Muscle of leg (tissue), 3 donors: ENCODE measurements at regions not wholly inside any gene's neighbourhood (a gene's known extent, or its start where the extent isn't known, plus 50 kb on each side); places are given as distances from the start of the nearest gene placed in this dataset.
"Not testable (repeated sequence)": the region's sequence is repeated elsewhere in the genome, so short reads cannot be mapped to it uniquely, and the experiment has no call there.

Source experiments
- DNase-seq: peaks from one replicate; pipeline ENCODE4 v3.0.0; 2013
- H3K27ac ChIP-seq: one replicate; pipeline ENCODE4 v1.5.1; 2013; ENCODE audit warnings: mild to moderate bottlenecking, low read length, control low read depth
- H3K27me3 ChIP-seq: one replicate; pipeline ENCODE4 v1.6.1; 2013; ENCODE audit warnings: low read length; ENCODE audit not compliant: control insufficient read depth, insufficient read depth
- H3K36me3 ChIP-seq: one replicate; pipeline ENCODE4 v1.6.1; 2013; ENCODE audit warnings: low read length; ENCODE audit not compliant: control insufficient read depth, insufficient read depth
- H3K4me1 ChIP-seq: one replicate; pipeline ENCODE4 v1.6.1; 2013; ENCODE audit warnings: low read length; ENCODE audit not compliant: control insufficient read depth, insufficient read depth
- H3K4me3 ChIP-seq: one replicate; pipeline ENCODE4 v1.5.1; 2013; ENCODE audit warnings: low read length, control low read depth
- H3K9me3 ChIP-seq: replicated peaks from 2 replicates; pipeline ENCODE4 v1.6.1; 2013; ENCODE audit warnings: low read depth, low read length; ENCODE audit not compliant: control insufficient read depth
- WGBS: methylation state at CpG from one replicate; pipeline ENCODE4 v1.1.5; 2013; ENCODE audit warnings: missing lambda C conversion rate; ENCODE audit not compliant: insufficient coverage; 5-methylcytosine and 5-hydroxymethylcytosine counted together

DNA sequence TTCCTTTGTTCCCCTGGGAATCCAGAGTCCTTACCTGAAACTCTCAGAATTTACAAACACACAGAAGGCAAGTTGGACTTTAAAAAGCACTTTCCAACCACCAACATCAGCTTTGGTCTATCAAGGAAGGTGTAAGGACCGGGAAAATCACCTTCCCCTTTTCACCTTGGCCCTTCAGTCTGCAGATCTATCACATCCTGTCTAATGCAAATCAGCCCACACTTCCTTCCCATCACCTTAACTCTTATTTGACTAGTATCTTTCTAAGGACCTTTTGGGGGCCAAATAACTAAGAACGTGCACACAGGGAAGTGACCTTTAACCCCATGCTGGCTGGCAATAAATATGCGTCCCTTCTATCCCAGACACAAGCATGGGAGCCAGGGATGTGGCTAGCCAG lies 320.6 kb downstream of the ARRDC4 start:
- no peaks in the 10 kb centered on the region for H3K36me3 ChIP-seq
- WGBS, result 18% methylated on average over 3 of the region's 3 CpGs
- no peak overlapping the region for H3K4me3 ChIP-seq
- DNase-seq, result no peak
- no peaks in the 10 kb centered on the region for H3K4me1 ChIP-seq
- H3K27ac ChIP-seq, result no peak overlapping the region
- H3K9me3 ChIP-seq, result no peaks in the 10 kb centered on the region
- H3K27me3 ChIP-seq, result peaks cover 4% of the 10 kb centered on the region

DNA sequence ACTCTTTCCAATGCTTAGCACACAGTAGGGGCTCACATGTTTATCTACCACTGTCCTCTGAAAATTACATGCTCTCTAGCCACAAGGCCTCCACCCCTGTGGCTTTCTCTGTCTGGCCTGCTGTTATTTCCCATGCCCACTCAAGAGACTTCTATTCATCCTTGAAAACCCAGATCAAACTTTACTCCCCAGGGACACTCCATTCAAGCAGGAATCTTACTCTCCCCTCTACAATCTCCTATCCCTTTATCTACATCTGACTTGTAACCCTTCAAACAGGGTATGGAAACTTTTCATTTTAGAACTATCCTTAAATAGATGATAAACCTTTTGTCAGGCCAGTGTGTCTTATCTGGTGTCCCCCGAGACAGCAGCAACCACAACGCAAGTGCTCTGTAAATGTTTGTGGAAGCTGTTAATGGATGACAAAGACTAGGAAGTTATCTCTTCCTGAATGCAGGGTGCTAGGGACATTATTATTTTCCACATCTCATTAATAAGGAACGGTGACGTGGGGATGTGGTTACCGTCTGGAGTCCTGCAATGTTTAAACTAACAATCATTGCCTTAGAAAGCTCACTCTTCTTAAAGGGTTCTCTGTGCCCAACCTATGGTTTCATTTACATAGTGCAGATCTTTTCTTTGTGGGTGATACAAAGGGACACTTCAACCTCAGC lies 322.3 kb downstream of the ARRDC4 start:
- no CpG with 5 or more reads among the region's 5 CpGs for WGBS
- Histone ChIP-seq H3K4me1 (no peaks in the 10 kb centered on the region), H3K36me3 (no peaks in the 10 kb centered on the region), H3K27ac (no peak overlapping the region), H3K27me3 (peaks cover 5% of the 10 kb centered on the region), H3K9me3 (no peaks in the 10 kb centered on the region), H3K4me3 (no peak overlapping the region)
- DNase-seq, result no peak

DNA sequence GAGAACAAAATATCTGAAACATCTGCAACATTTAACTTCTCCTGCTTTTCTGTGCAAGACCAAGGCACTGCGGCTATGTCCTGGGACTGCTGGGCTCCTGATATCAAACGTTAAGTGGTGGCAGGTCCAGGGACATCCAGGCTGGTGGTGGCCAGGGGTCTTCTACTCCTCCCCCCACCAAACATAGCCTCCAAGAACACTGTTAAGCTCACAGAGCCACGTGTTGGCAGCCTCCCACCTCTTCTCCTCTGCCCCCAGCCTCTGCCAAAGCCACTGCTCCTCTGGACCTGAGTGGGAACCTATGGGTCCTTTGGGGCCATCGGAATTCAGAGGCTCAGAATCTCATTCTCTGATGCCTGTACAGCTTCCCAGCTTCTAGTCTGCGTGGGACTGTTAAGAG lies 325.7 kb downstream of the ARRDC4 start:
- Histone ChIP-seq H3K9me3 (no peaks in the 10 kb centered on the region), H3K4me1 (no peaks in the 10 kb centered on the region), H3K27ac (no peak overlapping the region), H3K4me3 (no peak overlapping the region), H3K27me3 (peaks cover 14% of the 10 kb centered on the region), H3K36me3 (no peaks in the 10 kb centered on the region)
- DNase-seq, result no peak
- 75% methylated on average over 3 of the region's 5 CpGs for WGBS

DNA sequence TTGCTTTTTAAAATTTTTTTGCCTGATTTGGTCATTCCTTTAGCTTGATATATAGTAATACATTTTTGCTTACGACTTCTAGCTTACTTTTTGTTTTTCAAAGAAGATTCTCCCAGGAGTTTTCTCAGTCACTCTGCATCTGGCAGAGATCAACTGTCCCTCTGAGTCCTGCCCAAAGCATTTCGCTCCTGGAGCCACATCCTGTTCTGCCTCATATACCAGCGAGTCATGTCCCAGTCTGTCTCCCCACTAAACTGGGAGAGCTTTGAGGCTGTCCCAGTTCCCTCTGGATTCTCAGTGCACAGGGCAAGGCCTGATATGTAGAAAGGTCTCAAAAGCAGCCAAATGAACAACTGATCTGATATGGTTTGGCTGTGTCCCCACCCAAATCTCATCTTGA lies 326.3 kb downstream of the ARRDC4 start:
- no peak overlapping the region for H3K4me3 ChIP-seq
- H3K4me1 ChIP-seq, result no peaks in the 10 kb centered on the region
- no peak overlapping the region for H3K27ac ChIP-seq
- peaks cover 16% of the 10 kb centered on the region for H3K27me3 ChIP-seq
- H3K36me3 ChIP-seq, result no peaks in the 10 kb centered on the region
- no peak for DNase-seq
- no peaks in the 10 kb centered on the region for H3K9me3 ChIP-seq
- WGBS, result 48% methylated on average over 2 of the region's 3 CpGs

DNA sequence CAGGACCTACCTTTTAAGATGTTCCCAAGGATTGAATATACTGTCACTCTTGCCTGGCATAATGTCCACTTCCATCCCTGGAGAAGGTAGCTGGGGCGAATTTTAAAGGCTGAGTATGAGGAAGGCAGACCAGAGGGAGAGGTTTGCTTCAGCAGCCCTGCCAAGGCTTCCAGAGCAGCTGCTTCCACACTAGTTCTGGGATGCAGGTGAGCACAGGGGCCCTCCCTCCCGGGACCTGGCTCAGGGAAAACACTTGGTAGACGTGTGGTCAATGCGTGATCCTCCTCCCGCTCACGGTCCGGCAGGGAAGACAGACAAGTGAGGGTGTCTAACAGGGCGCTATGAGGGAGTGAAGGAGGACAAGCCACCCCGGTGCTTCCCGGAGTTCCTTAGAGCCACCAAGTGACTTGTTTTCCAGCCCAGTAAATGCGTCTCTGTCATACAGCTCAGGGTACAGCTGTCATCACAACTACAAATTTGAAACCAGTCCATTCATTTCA lies 327.6 kb downstream of the ARRDC4 start:
- Histone ChIP-seq H3K4me1 (peaks cover 3% of the 10 kb centered on the region), H3K4me3 (no peak overlapping the region), H3K36me3 (no peaks in the 10 kb centered on the region), H3K27me3 (peaks cover 28% of the 10 kb centered on the region), H3K9me3 (no peaks in the 10 kb centered on the region), H3K27ac (no peak overlapping the region)
- no peak for DNase-seq
- 93% methylated on average over 6 of the region's 11 CpGs for WGBS

DNA sequence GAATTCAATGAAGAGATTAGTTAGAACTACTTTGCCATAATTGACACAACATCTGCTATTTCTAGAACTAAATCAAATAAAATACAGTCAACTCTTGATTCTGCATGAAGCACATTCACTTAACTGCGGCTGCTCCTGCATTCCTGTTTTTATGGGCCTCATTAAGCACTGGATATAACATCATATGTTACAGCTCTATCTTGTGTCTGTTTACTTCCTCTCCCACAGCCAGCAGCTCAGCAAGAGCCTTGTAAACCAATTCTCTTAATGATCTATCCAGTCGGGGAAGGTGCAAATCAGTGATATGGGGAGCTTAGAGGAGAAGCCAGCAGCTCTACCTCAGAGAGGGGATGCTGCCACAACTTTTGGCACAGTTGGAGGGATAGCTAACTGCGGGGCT lies 329.2 kb downstream of the ARRDC4 start:
- Histone ChIP-seq H3K27me3 (peaks cover 42% of the 10 kb centered on the region), H3K36me3 (no peaks in the 10 kb centered on the region), H3K27ac (no peak overlapping the region), H3K4me1 (peaks cover 3% of the 10 kb centered on the region), H3K9me3 (no peaks in the 10 kb centered on the region), H3K4me3 (no peak overlapping the region)
- 29% methylated on average over 2 of the region's 3 CpGs for WGBS
- DNase-seq, result no peak

DNA sequence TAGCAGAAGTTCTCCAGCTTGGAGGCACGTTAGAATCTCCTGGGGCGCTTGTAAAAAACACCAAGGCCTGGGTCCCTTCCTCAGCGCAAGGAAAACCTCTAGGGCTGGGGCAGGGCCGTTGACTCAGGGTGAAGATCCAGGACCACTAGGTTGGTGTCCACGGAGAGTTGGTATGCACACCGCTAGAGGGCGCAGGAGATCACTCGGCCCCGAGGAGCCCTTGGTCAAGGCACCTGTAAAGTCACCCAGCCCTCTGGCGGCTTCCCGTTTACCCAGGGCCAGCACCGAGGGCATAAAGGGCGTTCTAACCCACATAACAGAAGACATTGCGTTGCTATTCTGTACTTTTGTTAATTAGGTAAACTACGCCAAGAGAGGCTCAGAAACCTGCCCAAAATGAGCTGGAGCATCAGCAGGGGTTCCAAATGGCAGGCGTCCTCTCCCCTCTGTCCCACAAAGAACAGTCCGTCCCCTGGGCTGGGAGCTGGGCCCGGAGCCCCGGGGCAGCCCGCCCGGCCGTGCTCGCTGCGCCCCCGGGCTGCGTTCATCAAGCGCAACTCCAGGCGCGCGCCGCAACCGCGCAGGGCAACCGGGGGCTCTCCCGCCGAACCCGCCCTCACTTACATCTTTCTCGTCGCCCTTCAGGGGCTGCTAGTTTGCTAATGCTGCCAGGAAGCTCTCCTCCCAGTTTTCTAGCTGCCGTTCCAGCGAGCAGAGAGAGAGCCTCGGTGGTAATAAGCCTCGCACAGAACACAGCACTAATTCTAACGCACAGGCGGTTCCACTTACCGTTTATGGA lies 332.1 kb downstream of the ARRDC4 start:
- Histone ChIP-seq H3K4me1 (peaks cover 3% of the 10 kb centered on the region), H3K9me3 (no peaks in the 10 kb centered on the region), H3K27ac (no peak overlapping the region), H3K4me3 (no peak overlapping the region), H3K36me3 (no peaks in the 10 kb centered on the region), H3K27me3 (peaks cover 44% of the 10 kb centered on the region)
- DNase-seq, result no peak
- WGBS, result 3% methylated on average over 36 of the region's 46 CpGs

DNA sequence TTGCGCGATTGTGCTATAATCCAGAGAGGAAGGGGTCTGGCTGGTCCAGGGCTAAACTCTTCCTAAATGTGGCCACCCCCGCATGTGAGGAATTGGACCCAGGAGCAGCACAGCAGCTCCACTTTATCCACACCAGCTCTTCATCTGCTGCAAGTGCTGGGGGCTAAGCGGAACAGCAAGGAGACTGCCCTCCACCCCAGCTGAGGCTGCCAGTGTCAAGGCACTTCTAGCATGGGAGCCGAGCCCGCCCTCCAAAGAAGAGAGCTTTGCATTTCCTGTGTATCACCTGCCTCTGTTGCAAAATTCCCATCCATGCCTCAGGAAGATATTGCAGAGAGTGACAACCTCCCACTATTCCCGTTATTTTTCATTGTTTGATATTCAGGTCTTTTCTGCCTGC lies 333.6 kb downstream of the ARRDC4 start:
- peaks cover 46% of the 10 kb centered on the region for H3K27me3 ChIP-seq
- WGBS, result 68% methylated on average over 6 of the region's 7 CpGs

DNA sequence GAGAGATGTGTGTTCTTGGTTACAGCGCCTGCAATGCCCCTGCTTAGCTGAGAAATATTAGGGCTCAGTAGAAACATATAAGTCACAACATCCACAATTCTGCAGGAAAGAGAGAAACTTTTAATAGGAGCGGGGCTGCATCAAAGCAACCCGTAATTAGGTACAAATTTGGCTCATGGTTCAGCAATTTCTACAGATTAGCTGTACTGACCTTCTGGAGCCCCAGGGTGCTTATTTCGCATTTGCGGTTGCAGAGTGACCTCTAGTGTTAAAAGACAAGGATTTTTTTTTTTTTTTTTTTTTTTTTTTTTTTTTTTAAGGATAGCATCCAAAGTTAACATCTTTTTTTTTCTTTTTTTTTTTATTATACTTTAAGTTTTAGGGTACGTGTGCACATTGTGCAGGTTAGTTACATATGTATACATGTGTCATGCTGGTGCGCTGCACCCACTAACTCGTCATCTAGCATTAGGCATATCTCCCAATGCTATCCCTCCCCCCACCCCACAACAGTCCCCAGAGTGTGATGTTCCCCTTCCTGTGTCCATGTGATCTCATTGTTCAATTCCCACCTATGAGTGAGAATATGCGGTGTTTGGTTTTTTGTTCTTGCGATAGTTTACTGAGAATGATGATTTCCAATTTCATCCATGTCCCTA lies 334.7 kb downstream of the ARRDC4 start:
- not testable (repeated sequence) for H3K36me3 ChIP-seq, H3K4me1 ChIP-seq, H3K9me3 ChIP-seq, H3K4me3 ChIP-seq, H3K27ac ChIP-seq
- peak; percentile 48 for DNase-seq
- WGBS, result no CpG with 5 or more reads among the region's 10 CpGs
- H3K27me3 ChIP-seq, result peaks cover 46% of the 10 kb centered on the region

More for the DNA sequence above, 333.6 kb downstream of the ARRDC4 start:
- Histone ChIP-seq H3K36me3 (no peaks in the 10 kb centered on the region), H3K9me3 (no peaks in the 10 kb centered on the region), H3K4me1 (peaks cover 3% of the 10 kb centered on the region), H3K27ac (no peak overlapping the region), H3K4me3 (no peak overlapping the region)
- no peak for DNase-seq

DNA sequence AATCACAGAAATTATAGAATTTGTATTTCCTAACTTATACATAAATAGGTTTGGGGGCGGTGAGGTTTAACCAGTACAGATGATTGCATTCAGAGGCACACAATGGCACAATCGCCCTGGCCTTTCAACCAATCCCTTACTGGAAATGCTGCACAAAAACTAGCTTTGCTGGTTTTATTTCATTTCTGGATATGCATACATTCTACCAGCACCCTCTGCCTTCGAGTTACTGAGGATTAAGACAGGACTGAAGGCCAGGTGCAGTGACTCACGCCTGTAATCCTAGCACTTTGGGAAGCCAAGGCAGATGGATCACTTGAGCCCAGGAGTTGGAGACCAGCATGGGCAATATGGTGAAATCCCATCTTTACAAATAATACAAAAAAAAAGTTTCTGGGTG lies 336.1 kb downstream of the ARRDC4 start:
- H3K4me3 ChIP-seq, result no peak overlapping the region
- H3K27me3 ChIP-seq, result peaks cover 41% of the 10 kb centered on the region
- H3K27ac ChIP-seq, result no peak overlapping the region
- no peaks in the 10 kb centered on the region for H3K36me3 ChIP-seq
- no peaks in the 10 kb centered on the region for H3K9me3 ChIP-seq
- 60% methylated on average over 1 of the region's 4 CpGs for WGBS
- peaks cover 3% of the 10 kb centered on the region for H3K4me1 ChIP-seq
- DNase-seq, result no peak
